H1 (cell line): ENCODE measurements at regions not wholly inside any gene's neighbourhood (a gene's known extent, or its start where the extent isn't known, plus 50 kb on each side); places are given as distances from the start of the nearest gene placed in this dataset.

Source experiments
- CBX8 ChIP-seq: fragments of 300-800, 300-1000 bp; sonication (generic); IDR thresholded peaks from 2 replicates; pipeline ENCODE4 v1.7.1; 2016; ENCODE audit warnings: low read depth, low read length, borderline replicate concordance
- CHD2 ChIP-seq: IDR thresholded peaks from 2 replicates; pipeline ENCODE4 v1.6.1; 2012; ENCODE audit warnings: low read length, improper control_type of control experiment
- CHD7 ChIP-seq: fragments of 300-600 bp; sonication (generic); IDR thresholded peaks from 2 replicates; pipeline ENCODE4 v1.7.1; 2012; ENCODE audit warnings: low read length, moderate library complexity, mild to moderate bottlenecking, inconsistent platforms; ENCODE audit not compliant: insufficient replicate concordance
- CTCF ChIP-seq, 3 experiments: IDR thresholded peaks; 1 replicate in 2 of 3; 2 replicates in 1 of 3; pipeline versions ENCODE4 v1.5.1 to v1.6.1; 2011; ENCODE audit warnings: low read length in 3 of 3, mild to moderate bottlenecking in 3 of 3, inconsistent platforms in 2 of 3, low read depth in 1 of 3, moderate library complexity in 1 of 3; ENCODE audit not compliant: insufficient read depth in 1 of 3; ENCODE audit errors: control extremely low read depth in 1 of 3
- KDM1A ChIP-seq: fragments of 200-600, 300-600 bp; sonication (generic); IDR thresholded peaks from 2 replicates; pipeline ENCODE4 v1.7.1; 2016; ENCODE audit warnings: mild to moderate bottlenecking, low read length, borderline replicate concordance
- NRF1 ChIP-seq: IDR thresholded peaks from 2 replicates; pipeline ENCODE4 v1.6.1; 2011; ENCODE audit warnings: mild to moderate bottlenecking, low read depth, low read length, improper control_type of control experiment
- RNF2 ChIP-seq: fragments of 200-900, 300-1000 bp; sonication (generic); IDR thresholded peaks from 2 replicates; pipeline ENCODE4 v1.7.1; 2016; ENCODE audit warnings: borderline replicate concordance, low read depth, mild to moderate bottlenecking, antibody characterized with exemption, low read length; ENCODE audit not compliant: poor library complexity, severe bottlenecking; ENCODE audit errors: missing control alignments
- TAF1 ChIP-seq: IDR thresholded peaks from 2 replicates; pipeline ENCODE4 v1.6.1; 2011; ENCODE audit warnings: mild to moderate bottlenecking, low read depth, low read length

DNA sequence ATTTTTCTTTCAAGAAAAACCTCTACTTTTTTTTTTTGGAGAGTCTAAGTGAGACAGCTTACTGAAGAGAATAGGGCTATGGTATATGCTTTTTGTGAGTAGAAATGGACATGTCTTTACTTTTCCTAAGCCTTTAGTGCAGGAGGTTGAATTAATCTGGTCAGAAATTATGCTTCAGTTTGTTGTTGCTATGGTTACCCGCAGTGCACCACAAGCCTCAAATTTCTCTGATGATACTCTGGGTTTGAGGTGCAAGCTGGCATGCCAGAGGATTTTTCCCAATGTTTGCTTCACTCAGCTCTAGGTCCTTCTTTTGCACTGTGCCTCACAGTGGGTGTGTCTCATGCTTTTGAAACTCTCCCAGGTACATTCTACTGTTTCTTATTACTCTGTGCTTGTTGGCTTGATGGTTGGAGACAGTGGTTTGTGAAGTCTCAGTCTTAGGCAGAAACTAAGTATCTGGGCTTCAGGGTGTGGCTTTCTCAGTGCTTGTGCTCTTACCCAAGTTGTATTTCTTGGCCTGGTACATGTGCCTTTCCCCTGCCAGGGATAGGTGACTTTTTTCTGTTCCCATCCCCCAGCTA, 278.3 kb downstream of the RBM43 start (continued):
- TF ChIP-seq CHD7 (no peak), NRF1 (no peak), CHD2 (no peak), RNF2 (no peak), CTCF (IDR thresholded peaks at IDR 0.05; ENCODE audit: control extremely low read depth in 1 of 3, insufficient read depth in 1 of 3, low read depth in 1 of 3, low read length in 3 of 3) (no peak), CBX8 (no peak), TAF1 (no peak), KDM1A (no peak)
